ENCODE measurements at regions not wholly inside any gene's neighbourhood (a gene's known extent, or its start where the extent isn't known, plus 50 kb on each side); places are given as distances from the start of the nearest gene placed in this dataset.

- TF ChIP-seq POLR2A (IDR thresholded peaks at IDR 0.05) (no peak), CTCF (IDR thresholded peaks at IDR 0.05) (no peak)
Observed at GRCh38 chr13:87536499-87536898, 134.7 kb upstream of the SLITRK5 start.
